Stimulated activated CD8-positive, alpha-beta memory T cell treated with anti-CD3 and anti-CD28 coated beads, Interleukin-2, amount 100 ng/mL, for 1 hour (primary cell): ENCODE measurements at regions not wholly inside any gene's neighbourhood (a gene's known extent, or its start where the extent isn't known, plus 50 kb on each side); places are given as distances from the start of the nearest gene placed in this dataset.

Experiments
- DNase-seq, 2 donors: peaks; one replicate each; pipeline ENCODE4 v3.0.0-alpha.2; 2020; ENCODE audit warnings: low read depth in 2 of 2

GRCh38 chrX:124524852-124525251 lies 178.5 kb downstream of the SH2D1A start:
- no peak for DNase-seq

GRCh38 chrX:124529786-124530185 lies 183.4 kb downstream of the SH2D1A start:
- no peak for DNase-seq

- DNase-seq, result no peak
These were observed 184.4 kb downstream of the SH2D1A start for GRCh38 chrX:124530803-124531202.

GRCh38 chrX:124534536-124534935 lies 188.2 kb downstream of the SH2D1A start:
- DNase-seq, result no peak

GRCh38 chrX:124540474-124540873 lies 194.1 kb downstream of the SH2D1A start:
- no peak for DNase-seq

- no peak for DNase-seq
These were observed 202.2 kb downstream of the SH2D1A start for GRCh38 chrX:124548571-124548970.

GRCh38 chrX:124555036-124555595 lies 208.8 kb downstream of the SH2D1A start:
- DNase-seq, result no peak

GRCh38 chrX:124557976-124558375 lies 211.6 kb downstream of the SH2D1A start:
- no peak for DNase-seq

- DNase-seq, result no peak
These were observed 227.1 kb downstream of the SH2D1A start for GRCh38 chrX:124573468-124573867.

- no peak for DNase-seq
These were observed 246.4 kb downstream of the SH2D1A start for GRCh38 chrX:124592744-124593143.

GRCh38 chrX:124594017-124594651 lies 247.8 kb downstream of the SH2D1A start:
- DNase-seq, result no peak

GRCh38 chrX:124605511-124605910 lies 259.1 kb downstream of the SH2D1A start:
- DNase-seq, result no peak

GRCh38 chrX:124606724-124607123 lies 260.4 kb downstream of the SH2D1A start:
- no peak for DNase-seq

- DNase-seq, result no peak
These were observed 273.3 kb downstream of the SH2D1A start for GRCh38 chrX:124619710-124620109.

GRCh38 chrX:124634363-124634762 lies 288.0 kb downstream of the SH2D1A start:
- DNase-seq, result no peak

GRCh38 chrX:124641737-124642491 lies 295.6 kb downstream of the SH2D1A start:
- no peak for DNase-seq

- no peak for DNase-seq
These were observed 300.0 kb downstream of the SH2D1A start for GRCh38 chrX:124646403-124646802.

- DNase-seq, result no peak
These were observed 304.7 kb downstream of the SH2D1A start for GRCh38 chrX:124651031-124651430.

GRCh38 chrX:124665621-124666400 lies 319.4 kb downstream of the SH2D1A start:
- DNase-seq, result no peak

GRCh38 chrX:124679199-124679598 lies 332.8 kb downstream of the SH2D1A start:
- no peak for DNase-seq

- DNase-seq, result no peak
These were observed 333.9 kb downstream of the SH2D1A start for GRCh38 chrX:124680287-124680686.

GRCh38 chrX:124690495-124690894 lies 344.1 kb downstream of the SH2D1A start:
- DNase-seq, result no peak
